T-helper 1 cell treated with Interleukin-12 subunit alpha and Interleukin-12 subunit beta and Interleukin-4 antibody, amounts not matched to agents 30 ng/mL and 1 ng/mL, for 36 hours (primary cell): ENCODE measurements at regions not wholly inside any gene's neighbourhood (a gene's known extent, or its start where the extent isn't known, plus 50 kb on each side); places are given as distances from the start of the nearest gene placed in this dataset.

Experiments used
- intact Hi-C: fragments of 100-400 bp; cut with micrococcal nuclease; formaldehyde crosslinking; loops from one replicate; pipeline ENCODE4 v1.15.1; 2024

DNA sequence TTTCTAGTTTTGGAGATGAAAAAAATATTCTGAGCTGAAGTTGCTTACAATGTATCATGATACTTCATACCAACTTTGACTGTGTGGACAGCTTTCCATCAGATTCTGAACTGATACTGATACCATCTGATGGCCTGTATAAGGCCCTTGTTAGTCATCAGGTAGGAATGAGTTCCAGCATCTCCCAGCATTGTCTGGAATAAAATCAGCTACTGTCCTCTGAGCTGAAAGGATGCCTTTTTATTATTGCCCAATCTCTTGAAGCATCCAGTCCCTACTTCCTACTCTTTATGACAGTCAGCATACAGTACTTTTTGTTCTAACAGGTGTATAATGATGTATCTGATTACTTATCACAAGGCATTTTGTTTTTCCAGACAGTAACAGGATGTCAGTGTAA is 70.6 kb upstream of the EYA4 start:
- intact Hi-C loops, result no loop called here

DNA sequence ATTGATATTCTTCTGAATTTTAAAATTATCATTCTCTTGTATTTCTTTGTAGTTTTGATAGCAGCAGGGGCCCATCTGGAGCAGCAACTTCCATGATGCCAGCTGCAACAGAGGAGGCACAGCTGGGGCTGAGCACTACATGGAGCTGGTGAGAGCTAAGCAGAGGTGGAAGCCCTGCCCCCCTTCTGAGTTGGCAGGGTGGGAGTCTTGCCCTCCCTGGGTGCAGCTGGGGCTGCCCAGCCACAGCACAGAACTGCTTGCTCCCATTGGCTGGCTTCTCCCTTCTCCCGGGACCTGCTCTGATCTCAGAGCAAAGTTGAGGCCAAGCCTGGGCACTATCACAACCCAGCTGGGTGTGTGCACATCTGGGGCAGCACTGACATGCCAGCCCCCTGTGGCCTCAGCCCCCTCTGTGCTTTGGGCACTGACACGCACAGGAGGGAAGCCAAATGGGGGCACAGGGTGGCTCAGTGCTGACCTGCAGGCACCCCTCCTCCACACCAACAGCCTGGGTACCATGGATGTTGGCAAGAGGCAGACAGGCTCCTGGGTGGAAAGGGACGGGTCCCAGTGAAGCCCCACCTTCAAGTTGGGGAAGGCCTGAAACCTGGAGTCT is 69.1 kb upstream of the EYA4 start:
- intact Hi-C loops, result no loop called here

DNA sequence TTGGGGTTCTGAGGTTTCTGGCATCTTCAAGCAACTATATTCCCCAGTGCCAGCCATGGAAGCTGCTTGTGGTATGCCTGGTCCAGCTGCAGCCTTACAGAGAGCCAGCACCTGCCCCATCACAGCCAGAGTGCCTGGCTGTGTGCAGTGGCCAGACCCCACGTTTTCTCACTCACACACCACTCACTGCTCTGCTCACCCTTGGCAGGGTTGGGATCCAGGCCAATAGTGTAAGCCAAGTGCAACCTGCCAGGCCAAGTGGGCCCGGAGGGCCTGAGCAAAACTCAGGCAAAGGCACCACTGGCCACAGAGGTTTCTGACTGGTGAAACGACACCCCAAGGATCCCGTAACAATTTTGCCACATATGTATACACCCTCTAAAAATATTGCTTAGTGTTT is 67.9 kb upstream of the EYA4 start:
- intact Hi-C loops, result no loop called here

DNA sequence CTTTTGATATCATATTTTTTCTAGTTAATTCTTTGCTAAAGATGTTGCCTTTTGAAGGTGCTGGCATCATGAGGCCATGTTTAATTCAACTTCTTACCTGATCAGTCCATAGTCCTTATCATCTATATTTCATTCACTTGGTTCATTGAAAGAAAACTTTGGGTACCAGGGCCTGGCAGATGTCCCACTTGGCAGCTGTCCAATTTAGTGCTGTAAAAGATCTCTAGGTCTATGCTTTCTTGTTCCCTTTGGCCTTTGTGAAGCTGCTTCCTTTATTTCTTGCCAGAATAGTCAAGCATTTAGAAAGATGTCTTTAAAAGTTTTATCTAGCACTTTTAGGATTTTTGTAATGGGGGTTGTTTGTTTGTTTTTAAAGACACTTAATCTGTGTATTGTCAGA is 61.7 kb upstream of the EYA4 start:
- intact Hi-C loops, result no loop called here

DNA sequence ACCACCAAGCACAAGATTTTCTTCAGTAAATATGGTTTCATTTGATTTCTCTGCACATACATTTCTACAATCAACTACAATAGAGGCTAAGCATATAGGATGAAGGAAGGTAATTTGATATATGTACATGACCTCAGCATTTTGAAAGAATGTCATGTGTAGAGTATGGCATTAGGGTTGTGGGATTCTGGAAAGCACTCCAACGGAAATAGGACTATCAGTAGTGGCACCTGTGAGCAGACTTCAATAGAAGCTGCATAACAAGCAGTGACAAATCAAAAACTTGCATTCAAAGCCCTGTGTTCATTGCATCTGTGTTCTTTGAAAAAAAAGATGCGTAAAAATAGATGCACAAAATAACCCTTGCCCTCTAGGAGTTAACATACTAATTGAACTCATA is 57.5 kb upstream of the EYA4 start:
- intact Hi-C loops, result loop anchor here (2.0 to 5.0 kb wide), 2 partner anchors 221 to 369 kb away; no protein-coding TSS in a partner anchor

DNA sequence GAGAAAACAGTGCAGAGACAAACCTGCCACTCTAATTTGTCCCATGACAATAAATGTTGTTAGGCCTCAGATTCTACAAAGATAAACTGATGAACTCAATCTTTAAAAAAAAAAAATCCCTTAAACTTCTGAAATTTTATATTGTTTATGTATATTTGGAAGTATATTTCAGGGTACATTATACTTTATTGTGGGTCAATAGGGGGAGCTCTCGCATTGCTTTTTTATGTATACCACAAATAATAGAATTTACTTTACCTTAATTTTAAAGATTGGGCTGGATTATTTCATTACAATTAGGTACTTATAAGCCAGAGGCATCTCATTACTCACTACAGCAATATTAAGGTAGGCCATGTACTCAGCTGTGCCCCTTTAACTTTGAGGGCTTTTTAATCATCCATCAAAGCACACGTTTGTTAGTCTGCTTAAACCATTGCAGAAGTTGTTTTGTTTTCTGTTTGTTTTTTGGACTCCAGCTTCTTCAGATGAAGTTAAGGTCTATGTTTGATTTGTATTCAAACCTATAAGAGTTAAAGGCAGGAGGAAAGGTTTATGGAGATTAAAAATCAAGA is 56.3 kb upstream of the EYA4 start:
- intact Hi-C loops, result loop anchor here (2.0 to 5.0 kb wide), 2 partner anchors 223 to 368 kb away; no protein-coding TSS in a partner anchor

DNA sequence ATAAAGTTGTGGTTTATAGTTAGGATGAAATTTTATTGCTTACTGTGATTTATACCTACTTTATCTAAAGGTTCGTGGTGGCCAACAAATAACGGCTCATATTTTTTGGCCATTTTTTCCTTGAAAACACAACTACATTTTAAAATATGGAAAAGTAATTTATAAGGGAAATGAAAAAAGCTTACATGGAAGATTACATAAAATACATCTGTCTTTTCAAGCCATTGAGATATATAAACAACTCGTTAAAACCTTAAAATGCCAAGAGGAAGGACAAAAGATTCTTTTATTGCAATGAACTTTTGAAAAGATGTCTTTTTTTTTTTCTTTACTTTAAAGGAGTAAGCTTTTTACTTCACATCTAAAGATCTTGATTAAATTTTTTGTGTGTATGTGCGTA is 55.4 kb upstream of the EYA4 start:
- intact Hi-C loops, result loop anchor here (2.0 kb wide), 1 partner anchor 367 kb away; no protein-coding TSS in a partner anchor

DNA sequence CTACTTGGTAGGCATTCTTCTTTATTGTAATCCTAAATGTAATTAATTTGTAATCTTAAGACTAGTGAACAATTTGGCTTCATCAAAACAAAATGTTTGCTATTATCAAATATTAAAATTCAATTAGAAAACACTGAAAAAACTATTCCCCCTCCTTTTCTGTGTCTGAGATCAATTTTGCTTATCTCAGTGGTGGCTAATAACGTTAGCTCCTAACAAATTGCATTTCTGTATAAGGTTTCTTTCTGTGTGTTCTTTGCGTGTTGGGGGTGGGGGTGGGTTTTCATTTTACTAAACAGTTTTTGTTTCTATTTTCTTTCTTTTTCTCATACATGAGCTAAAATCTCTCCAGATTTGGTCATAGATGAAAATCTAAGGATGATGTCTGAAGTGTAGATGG is 54.0 kb upstream of the EYA4 start:
- intact Hi-C loops, result no loop called here

DNA sequence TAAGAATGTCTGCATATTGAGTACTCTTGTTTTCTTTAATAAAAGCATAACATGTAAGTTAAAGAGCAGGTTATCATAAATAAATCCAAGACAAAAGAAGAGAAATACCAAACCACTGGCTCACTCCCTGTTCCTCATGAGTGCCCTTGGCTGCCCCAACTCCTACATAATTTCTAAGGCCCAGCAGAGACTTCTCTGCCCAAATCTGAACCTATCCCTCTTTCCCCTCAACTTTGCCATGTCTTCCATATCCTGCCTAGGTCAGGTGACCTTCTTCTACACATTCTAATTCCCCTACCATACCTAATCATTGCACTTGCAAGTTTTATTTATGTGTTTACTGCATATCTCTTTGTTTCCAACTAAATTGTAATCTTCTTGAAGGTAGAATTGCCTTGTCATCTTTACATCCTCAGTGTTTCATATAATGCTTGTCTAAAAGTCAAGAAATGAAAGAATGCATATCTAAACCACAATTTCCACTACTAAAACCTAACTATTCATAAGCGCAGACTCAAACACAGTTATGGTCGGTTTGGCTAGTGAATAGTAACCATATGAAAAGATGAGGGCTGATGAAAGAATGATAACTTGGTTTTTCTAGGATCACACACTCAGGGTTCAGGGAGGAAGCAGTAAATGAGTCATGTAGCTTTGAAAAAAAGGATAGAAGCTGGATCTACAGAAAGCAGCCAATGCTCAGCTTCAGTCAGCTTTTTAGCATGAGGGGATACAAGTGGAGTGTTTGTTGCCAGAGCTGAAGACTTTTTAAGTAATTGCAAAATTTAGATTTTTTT is 53.3 kb upstream of the EYA4 start:
- intact Hi-C loops, result no loop called here

DNA sequence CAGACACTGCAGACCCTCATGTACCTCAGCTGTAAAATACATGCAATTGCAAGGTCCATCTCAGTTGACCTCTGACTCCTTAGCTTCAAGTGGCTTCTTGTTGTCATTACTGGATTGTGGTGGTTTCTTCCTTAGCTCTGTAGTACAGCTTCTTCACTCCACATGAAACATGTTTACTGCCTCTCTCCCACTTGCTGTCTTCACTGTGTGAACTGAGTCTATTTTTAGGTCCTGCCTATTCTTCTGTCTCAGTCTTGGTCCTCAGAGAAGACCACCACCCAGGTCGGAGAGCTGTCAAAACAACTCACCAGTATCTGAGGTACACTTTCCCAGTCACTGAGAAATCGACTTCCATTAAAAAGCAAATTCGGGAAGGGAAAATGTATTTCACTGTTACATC is 50.2 kb upstream of the EYA4 start:
- intact Hi-C loops, result no loop called here

DNA sequence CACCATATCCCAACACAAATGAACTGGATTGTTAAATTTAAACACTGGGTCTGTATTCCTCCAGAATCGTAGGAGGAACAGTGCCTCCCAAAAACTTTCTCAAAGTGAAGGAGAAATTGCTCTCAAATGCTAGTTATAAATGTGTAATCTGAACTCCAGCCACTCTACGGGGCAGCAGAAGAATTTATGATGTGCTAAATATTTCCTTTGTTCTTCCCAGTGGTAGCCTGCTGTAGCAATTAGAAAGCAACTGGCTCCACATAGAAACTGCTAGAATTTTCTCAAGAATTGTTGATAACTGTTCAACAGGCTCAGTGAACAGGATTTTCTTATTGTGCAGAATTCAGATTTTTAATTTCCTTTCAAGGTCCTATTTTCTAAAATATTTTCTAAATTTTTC is 49.8 kb upstream of the EYA4 start:
- intact Hi-C loops, result no loop called here
